ENCODE measurements at regions not wholly inside any gene's neighbourhood (a gene's known extent, or its start where the extent isn't known, plus 50 kb on each side); places are given as distances from the start of the nearest gene placed in this dataset.

GRCh38 chr1:169013821-169014220, 92.7 kb upstream of the ATP1B1 start:
- TF ChIP-seq MAX (IDR thresholded peaks at IDR 0.05; ENCODE audit: low read depth, low read length) (no peak), CTCF (IDR thresholded peaks at IDR 0.05; ENCODE audit: low read depth, low read length) (no peak), POLR2A (IDR thresholded peaks at IDR 0.05; ENCODE audit: extremely low read depth, insufficient read length) (no peak)

All from NB4 (cell line).